Activated CD8-positive, alpha-beta memory T cell treated with anti-CD3 and anti-CD28 coated beads for 48 hours (primary cell): ENCODE measurements at regions not wholly inside any gene's neighbourhood (a gene's known extent, or its start where the extent isn't known, plus 50 kb on each side); places are given as distances from the start of the nearest gene placed in this dataset.

ENCODE experiments used
- DNase-seq, 3 experiments: peaks; one replicate each; pipeline ENCODE4 v3.0.0-alpha.2; 2020; ENCODE audit warnings: low read depth in 2 of 3, low spot score in 2 of 3

DNA sequence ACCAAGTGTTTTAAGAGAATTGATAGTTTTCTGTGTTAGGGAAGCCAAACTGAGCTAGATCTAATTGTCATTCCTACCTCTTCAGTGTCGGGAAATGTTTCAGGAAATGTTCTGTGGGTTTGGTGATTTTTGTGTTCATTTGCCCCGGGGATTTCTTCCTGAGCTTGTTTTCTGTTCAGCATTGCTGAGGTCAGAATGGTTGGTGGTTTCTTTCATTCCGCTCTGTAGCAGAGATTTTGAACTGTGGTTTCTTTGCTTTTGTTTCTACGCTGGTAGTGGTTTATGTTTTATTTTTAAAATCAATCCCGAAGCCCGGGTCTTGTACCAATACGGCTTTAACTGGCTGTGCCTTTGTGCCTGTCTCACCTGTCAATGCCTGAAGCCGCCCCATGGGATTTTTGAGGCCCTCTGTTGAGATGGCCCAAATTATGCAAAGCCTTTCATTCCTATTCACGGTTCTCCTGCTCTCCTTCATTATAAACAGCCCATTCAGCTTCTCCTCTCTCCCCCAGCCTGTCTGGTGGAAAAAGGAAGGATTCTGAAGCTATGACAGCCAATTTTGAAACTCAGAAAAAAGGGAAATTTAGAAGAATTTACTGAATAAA is 417.2 kb upstream of the KAZN start:
- DNase-seq = no peak

DNA sequence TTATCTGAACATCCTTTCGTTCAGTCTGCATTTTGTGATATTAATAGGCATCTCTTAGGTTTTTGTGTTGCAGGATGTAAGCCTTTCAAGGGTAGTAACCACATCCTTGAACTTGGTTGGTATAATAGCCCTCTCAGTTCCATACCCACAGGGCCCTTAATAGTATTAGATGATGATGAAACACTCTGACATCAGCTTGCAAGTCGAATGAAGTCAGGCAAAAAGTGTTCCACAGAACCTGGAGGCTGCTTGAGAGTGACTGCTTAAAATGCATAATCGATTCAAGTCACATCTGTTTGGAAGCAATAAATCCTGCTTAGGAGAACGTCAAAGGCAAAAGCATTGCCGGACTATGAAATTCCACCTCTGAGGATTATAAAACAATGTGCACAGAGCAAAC is 415.6 kb upstream of the KAZN start:
- no peak for DNase-seq

DNA sequence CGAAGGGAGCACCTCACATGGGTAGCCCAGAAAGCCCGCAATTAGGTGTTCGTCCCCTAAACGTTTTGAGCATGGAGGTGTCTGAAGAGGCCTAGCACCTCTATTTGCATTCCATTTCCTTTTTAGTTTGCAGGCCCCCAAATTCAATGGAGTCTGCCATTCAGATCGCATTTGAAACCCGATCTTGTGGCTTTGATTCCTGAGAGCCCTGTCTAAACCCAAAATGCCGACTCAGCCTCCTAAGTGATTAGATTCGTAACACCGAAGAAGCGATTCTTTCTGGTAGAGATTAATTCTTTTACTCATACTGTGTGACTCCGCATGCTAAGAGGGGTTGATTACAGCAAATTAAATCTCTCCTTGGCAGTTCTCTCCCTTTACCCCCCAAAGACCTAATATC is 415.2 kb upstream of the KAZN start:
- no peak for DNase-seq

DNA sequence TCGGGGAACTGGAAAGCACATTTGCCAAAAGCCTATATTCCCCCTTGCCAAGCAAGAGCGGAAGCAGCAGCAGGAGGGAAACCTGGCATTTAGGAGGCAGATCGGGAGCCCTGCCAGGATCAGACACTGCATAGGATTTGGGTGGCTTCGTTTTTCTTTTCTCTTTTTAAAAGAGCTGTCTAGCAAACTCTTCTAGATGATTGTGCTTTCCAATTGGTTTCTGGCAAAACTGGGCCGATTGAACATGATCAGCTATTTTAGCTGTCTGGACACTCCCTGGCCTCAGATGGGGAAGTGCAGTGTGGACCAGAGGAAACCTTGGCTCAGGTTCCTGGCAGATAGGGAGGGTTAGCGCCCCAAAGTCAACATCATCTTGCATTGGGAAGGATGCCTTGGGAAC is 414.0 kb upstream of the KAZN start:
- no peak for DNase-seq

DNA sequence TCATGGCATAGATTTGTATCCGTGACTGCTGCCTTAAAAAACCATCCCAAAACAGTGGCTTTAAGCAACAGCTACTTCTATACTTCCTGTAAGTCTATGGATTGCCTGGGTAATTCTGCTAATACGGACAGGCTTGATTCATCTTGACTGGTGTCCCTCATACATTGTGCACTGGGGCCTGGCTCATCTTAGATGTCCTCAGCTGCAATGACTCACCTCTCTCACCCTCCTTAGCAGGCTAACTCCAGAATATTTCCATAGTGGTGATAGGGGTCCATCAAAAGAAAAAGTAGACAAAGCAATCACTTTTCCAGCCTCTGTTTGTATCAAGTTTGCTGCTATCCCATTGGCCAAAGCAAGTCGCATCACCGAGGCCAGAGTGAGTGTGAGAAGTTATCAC is 409.1 kb upstream of the KAZN start:
- DNase-seq = no peak

DNA sequence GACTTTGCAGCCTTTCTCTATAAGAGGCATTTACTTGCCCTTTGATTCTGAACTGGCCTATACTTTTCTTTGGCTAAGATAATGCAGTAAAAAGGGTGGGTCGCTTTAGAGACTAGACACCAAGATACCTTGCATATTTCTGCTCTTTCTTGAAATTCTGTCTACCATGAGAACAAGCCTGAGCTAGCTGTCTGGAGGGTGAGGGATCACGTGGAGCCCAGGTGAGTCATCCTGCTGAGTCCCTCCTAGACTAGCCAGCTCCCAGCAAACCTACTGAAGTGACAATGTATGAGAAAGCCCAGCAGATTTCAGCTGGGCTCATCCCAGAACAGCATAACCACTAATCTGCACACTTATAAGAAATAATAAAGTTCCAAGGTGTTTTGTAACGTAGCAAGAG is 408.0 kb upstream of the KAZN start:
- DNase-seq = no peak

DNA sequence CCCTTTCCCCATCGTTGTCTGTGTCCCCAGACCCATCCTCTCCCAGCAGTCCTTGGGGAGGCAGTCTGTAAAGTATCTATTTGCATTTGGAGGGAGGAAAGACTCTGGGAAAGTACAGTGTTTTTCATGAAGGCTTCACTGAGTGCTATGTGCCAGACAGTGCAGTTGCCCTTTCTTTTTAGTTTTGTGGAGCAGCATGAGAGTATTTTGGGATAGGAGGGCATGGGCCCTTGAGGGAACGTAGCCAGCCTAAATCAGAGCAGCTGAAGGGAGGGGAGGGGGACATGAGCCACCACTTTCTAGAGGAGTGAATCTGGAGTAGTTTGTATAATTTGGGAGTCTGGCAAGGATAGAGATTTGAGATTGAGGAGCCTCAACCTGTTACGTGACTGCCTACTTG is 404.0 kb upstream of the KAZN start:
- DNase-seq = no peak

DNA sequence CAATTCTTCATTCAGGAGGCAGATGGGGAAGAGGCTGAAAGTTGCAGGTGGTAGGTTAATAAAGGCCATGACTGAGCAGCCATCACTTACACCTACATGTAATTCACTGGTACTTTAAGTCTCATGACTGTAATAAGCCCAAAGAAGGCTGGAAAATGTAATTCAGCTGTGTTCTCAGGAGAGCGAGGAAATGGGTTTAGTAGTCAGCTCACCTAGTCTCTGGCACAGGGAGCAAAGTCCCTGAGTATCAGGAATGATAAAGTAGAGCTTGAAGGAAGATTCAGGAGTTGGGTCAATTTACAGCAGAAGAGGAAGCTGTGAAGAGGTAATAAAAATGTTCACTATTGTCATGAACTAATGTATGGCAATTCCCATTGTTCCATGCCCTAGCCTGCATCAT is 393.4 kb upstream of the KAZN start:
- no peak for DNase-seq

DNA sequence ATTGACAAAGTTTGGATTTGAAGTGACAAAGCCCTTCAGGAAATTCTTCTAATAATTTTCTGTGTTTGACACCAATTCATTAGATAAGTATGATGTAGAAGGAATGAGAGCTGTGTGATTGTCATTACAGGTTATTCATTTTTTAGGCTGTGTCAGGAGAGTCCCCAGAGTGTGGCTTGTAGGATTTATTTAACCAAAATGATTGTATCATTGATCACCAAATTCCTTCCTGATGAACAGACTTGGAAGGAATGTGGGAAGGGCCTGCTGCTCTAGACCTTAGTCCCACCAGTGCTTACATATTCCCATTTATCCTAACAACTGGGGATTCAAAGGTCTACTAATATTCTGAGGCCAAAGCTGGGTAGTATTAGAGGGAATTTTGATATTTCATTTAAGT is 383.3 kb upstream of the KAZN start:
- no peak for DNase-seq

DNA sequence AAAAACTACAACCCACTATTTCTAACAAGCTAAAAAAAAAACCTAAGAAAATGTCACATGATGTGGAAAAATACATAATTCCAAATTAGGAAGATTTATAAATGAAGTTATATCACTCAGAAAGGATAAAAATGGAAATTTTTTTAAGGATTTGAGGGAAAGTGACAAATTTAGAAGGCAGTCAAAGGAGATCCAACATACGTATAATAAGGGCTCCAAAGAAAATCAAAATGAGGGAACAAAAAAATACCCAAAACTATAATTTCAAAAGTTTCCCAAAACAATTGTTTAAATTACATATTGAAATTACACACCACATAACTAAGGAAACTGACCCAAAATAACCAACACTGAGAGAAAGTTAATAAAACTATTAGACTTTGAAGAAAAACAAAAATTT is 381.1 kb upstream of the KAZN start:
- DNase-seq = no peak

DNA sequence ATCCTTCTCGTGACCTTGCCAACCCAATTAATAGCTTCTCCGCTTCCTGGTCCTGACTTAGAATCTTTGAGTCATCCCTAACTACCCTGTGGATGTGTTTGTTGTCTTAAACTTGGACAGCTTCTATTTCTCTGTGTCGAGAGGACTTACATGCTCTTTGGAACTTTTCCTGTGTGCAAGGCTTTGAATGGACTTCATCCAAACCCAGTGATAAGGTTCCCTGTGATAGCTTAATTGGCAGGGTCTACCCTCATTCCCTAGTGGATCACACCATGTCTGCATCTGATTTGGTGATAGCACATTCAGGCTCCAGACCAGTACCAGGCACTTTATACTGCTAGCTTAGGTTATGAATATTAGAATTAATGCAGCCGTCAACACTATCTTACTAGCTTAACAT is 378.2 kb upstream of the KAZN start:
- no peak for DNase-seq

DNA sequence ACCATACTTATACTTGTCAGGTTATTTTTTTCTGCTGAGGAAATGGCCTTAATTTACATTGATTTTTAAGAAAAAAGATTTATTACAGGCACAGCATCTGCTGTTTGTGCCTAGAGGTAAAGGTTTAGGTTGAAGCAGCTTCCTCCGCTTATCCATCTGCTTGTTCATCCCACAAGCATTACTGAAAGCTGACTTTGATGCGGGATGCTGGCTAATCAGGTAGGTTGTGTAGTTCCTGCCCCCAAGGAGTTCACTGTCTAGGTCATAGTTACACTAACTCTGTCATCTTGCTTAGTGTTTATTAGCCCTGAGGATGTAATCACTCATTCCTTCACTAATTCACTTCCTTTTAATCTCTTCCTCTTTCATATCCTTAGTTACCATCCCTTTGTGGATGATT is 377.7 kb upstream of the KAZN start:
- DNase-seq = no peak

DNA sequence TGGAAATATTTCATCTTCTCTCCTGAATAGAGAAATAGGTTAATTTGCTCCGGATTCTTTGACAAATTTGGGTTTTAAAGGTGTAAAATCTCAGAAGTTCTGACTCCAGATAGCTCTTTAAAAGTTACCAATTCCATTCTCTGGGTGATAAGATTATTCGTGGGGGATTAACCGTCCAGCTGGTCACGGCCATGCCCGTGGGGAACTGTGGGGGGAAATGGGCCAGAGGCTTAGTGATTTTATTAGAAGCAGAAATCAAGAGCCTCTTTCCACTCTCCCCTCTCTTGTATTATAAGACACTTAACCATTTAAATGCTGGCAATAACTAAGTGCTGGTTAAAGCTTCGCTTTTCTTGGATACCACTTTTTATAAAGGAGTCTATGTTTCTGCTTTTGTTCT is 376.4 kb upstream of the KAZN start:
- DNase-seq = no peak

DNA sequence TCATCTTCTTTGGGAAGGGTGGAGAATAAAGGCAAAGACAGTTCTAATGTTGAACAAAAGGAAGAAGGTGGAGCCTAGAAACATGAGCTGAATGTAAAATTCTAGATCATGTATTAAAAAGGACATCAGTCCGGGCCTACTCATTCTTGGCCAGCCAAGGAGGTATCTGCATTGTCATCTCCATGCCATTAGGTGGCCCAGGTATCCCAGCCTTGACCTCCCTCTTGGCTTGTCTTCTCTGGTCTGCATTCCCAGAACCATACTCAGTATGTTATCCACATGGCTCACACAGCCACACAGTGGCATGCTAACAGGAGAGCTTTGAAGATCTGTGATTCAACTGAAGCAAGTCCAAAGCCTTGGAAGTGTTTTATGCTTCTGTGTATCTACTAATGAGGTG is 369.8 kb upstream of the KAZN start:
- DNase-seq = no peak

DNA sequence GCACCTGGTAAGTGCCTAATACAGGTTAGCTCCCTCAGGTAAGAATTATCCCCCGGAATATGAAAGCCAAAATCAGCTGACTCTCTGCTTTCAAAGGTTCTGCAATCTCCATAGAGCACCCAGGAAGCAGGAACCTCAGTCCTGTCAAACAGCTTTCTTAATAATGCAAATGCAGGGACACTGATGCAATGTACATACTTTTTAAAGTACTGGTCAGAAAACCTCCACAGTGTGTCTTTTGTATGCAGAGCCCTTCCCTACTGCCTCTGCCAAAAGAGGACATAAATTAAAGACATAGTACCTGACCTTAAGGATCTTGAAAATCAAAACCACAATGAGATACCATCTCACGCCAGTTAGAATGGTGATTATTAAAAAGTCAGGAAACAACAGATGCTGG is 365.0 kb upstream of the KAZN start:
- no peak for DNase-seq

DNA sequence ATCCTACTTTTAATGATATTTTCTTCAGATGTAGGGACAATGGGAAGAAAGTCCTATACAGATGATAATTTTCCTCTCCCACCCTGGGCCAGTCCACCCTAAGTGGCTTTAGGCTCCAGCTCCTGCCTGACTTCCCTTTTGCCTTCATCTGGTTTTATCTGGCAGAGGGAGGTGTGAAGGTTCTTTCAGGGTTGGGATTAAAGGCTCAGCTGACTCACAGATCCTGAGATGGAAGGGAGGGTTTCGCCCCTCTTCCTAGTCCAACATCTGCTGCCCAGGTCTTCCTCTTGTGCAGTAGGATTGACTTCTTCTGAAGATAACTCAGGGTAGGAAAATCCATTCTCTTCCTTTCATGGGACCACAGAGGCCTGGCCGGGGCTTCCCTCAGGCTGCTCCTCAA is 362.4 kb upstream of the KAZN start:
- no peak for DNase-seq

DNA sequence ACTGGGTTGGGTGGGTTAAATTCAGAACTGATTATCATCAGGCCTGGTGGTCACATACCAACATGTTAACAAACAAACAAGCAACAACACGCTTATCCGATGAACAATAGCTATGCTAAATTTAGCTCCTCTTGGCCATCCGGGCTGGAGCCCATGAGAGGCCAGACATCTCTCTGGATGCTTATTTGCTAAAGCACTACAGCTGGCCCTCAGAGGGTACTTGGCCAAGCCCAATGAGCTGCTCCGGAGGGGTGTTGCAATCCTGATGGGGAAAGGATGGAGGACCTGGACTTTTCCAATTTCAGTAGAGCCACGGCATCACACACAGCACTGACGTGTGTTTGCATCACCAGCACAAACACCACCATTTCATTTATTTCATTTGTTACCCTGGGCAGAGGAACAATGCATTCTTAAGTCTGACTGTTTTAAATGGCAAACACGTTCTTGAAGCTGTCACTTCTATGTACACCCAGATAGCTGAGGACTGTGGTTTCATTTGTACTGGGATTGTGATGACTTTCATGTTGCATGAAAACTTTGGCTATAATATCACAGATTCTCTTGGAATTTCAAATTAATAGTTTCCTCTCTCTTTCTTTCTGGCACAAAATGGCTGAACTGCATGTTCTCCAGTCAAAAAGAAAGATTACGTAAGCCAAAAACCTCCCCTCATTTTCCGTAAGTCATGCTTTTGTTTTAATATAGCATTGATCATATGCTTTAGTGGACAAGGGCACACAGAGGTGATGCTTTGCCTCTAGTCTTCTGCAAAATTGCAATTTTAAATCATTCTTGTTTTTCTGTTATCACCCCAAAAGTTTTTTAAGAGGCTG is 359.8 kb upstream of the KAZN start:
- no peak for DNase-seq

DNA sequence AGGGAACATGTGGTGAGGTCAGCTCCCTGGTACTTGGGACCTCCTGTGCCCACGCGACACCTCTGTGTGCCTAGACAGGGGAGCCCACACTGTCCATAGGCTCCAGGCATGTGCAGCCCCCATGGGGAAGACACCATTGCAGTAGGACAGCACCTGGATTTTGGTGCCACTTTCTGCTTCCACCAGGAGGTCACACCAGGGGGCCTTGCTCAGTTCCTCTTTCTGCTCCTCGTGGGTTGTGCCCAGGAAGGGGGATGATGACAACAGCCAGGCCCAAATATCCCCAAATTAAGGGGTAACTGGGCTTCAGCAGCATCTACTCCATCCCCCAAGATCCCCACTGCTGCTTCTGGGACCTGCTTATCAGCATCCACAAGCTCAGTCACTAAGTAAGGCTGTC is 358.2 kb upstream of the KAZN start:
- no peak for DNase-seq

DNA sequence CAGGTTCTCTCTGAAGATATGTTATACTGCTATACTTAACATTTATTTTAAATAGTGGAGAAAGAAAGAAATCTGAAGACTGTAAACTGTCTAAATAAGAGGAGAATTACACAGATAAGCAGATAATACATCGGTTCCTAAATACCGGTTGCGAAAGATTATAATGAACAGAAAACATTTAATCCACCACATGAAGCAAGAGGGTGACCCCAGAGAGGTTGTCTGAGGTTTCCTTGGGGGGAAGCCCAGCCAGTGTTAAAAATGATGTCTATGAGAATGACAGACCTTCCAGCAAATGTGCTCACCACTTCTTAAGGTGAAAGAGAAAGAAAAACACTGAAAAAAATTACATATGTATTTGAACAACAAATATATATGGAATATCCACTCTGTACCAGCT is 356.4 kb upstream of the KAZN start:
- DNase-seq = no peak

DNA sequence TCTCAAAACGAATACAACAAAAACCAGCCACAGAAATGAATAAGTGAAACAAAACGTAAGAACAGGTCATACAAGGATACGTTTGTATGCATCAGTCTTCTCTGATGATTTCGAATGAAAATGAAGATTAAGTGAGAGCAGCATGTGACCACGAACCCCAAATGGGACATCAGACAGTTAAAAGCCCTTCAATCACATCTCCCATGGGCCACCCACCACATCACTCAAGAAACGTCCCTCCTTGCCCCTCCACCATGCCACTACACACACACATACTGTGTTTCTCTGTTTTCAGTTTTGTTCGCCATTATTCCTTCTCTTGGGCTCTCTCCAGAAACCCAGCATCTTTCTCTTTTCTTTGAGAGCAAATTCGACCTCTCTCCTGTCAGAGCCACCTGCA is 355.6 kb upstream of the KAZN start:
- DNase-seq = no peak

DNA sequence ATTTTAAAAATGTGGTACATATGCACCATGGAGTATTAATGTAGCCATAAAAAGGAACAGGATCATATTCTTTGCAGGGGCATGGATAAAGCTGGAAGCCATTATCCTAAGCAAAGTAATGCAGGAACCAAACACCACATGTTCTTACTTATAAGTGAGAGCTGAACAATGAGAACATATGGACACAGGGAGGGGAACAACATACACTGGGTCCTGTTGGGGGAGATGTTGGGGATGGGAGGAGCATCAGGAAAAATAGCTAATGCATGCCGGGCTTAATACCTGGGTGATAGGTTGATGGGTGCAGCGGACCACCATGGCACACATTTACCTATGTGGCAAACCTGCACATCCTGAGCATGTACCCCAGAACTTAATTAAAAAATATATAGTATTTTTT is 352.5 kb upstream of the KAZN start:
- no peak for DNase-seq

DNA sequence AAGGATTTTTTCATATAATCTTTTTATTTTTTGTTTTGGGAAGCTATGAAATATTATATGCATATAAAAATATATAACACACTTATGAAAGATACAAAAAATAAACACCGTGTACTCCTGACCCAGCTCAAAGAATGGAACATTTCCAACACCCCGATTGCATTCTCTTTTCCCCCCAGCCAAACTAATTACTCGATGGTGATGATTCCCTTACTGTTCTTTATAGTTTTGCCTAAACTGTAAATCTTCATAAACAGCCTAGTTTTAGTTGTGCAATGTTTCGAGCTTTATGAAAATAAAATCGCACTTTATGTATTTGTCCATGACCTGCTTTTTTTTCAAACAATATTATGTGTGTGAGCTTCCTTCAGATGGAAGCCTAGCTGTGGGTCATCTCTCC is 352.0 kb upstream of the KAZN start:
- DNase-seq = no peak

DNA sequence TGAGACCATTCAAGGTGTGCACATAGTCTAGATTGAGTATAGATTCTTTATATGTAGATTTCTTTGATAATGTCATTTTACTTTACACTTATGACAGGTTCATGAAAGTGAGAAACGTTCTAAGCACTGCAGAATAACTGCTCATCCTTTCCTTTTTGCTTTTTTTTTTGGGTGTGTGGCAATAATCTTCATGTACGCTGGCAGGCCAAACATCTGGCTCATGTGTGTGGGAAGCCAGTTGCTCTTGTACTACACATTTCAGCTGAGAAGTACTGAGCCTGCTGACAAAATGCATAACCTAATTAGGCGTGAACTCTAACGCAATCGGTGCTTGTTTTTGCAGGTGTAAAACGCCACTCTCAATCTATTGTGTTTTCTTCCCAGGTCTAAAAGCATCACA is 350.8 kb upstream of the KAZN start:
- DNase-seq = no peak
